GM12872 (cell line): ENCODE measurements at regions not wholly inside any gene's neighbourhood (a gene's known extent, or its start where the extent isn't known, plus 50 kb on each side); places are given as distances from the start of the nearest gene placed in this dataset.

Experiments
- TF ChIP-seq, protein P1 (sequence below): IDR thresholded peaks from 3 replicates; pipeline ENCODE4 v1.5.1; 2011; ENCODE audit warnings: low read depth, mild to moderate bottlenecking, low read length, moderate library complexity; ENCODE audit not compliant: insufficient read depth

DNA sequence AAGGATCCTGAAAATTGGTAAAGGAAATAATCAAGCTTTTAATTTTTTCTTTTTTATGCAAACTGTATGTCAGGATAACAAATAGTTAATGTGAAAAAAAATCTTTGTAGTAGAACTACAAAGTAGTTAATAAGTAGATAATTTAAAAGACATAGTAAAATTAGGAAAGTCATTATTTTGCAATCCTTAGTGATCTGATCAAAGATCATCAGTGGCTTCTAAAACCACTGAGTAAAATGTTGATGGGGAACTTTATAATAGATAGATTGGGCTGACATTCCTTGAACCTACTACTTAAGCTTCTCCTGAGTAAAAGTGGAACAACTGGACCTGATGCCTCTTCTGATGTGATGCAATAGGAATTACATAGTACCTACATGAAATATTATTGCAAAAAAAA lies 119.0 kb upstream of the TMTC2 start:
- TF ChIP-seq, protein P1, sequence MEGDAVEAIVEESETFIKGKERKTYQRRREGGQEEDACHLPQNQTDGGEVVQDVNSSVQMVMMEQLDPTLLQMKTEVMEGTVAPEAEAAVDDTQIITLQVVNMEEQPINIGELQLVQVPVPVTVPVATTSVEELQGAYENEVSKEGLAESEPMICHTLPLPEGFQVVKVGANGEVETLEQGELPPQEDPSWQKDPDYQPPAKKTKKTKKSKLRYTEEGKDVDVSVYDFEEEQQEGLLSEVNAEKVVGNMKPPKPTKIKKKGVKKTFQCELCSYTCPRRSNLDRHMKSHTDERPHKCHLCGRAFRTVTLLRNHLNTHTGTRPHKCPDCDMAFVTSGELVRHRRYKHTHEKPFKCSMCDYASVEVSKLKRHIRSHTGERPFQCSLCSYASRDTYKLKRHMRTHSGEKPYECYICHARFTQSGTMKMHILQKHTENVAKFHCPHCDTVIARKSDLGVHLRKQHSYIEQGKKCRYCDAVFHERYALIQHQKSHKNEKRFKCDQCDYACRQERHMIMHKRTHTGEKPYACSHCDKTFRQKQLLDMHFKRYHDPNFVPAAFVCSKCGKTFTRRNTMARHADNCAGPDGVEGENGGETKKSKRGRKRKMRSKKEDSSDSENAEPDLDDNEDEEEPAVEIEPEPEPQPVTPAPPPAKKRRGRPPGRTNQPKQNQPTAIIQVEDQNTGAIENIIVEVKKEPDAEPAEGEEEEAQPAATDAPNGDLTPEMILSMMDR = no peak

DNA sequence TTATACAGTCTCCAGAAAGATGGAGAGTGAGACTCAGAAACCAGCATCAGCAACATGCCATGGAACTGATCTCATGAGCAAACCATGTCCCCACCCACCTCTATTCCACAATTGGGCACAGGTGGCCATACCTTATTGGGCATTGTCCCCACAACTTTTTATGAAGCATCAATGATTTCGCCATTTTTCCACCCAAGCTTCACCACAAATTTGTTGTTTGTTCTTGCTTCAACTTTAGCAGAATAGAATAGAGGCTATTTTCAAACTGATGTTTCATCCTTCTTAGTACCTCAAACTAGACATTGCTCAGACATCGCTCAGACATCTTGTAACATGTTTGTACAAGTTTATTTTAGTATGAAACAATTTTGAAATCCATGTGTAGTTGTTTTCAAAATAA lies 112.5 kb upstream of the TMTC2 start:
- TF ChIP-seq, protein P1 = no peak

DNA sequence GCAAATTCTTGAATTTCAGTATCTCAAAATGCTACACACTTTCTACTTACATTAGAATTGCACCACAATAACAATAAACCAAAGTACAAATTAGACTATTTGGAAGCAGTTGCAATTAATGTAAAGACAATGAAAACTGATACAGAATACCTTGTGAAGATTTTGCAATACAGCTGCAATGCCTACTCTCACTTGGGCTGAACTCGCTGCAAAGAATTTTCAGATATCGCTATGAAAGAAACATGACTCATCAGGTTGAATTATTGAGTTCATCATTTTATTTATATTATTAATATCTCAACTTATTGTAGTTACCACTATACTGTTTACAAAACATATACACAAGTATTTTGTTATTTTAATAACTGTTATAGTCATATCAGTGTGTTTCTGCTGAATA lies 108.0 kb upstream of the TMTC2 start:
- TF ChIP-seq, protein P1 = no peak

DNA sequence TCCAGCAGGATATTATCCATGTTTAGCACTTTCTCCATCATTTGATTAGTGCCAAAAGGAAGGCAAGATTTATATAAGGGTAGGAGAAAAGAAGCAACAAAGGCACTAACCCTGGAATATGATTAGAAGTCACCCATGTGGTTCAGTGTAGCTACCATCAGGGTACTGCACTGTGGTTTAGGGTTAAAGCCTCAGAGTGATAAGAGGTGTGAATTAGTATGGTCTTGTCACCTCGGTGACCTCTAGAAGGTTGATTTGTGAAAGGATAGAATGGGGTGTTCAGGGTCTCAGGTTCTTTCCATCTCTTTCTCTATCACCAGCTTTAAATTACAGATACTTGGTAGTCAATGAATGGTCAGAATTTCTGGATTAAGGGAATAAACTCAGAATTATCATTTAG lies 103.0 kb upstream of the TMTC2 start:
- TF ChIP-seq, protein P1 = no peak

DNA sequence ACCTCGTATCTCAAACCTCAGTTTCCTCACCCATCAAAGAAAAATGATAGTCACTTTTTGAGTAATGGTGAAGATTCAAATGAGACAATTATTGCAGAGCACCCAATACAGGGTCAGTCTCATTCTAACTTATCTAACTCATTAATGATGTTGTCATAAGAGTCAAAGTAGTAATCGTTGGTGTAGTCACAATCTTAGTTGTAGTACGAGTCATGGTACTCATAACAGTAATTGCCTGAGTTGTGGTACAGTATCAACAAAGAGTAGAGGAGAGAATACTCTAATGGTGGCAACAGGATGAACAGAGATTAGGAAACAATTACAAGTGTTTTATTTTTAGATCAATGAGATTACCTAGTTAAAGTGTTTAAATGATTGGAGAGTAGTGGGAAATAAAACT lies 93.6 kb upstream of the TMTC2 start:
- TF ChIP-seq, protein P1 = no peak

DNA sequence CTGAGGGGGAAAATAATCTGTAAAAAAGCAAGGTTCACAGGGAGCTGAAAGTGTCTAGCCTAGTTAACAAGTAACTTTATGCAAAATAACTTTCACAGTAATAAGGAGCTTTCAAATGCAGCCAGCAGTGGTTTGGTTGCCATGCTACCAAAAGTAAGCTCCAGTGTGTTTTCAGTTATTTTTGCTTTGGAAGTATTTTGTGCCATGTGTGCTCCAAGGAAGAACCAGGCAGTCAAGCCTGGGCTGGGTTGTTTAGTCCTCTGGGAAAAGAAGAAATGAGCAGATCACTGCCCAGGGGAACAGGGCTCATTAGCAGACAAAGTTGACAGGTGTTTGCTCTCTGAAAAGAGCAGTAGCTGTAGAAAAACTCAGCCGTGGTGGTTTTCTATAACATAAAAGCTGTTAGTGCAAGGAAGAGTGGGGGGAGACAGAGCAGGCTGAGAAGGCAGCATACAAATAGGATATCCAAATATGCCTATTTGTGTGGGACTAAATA lies 92.8 kb upstream of the TMTC2 start:
- TF ChIP-seq, protein P1 = no peak

DNA sequence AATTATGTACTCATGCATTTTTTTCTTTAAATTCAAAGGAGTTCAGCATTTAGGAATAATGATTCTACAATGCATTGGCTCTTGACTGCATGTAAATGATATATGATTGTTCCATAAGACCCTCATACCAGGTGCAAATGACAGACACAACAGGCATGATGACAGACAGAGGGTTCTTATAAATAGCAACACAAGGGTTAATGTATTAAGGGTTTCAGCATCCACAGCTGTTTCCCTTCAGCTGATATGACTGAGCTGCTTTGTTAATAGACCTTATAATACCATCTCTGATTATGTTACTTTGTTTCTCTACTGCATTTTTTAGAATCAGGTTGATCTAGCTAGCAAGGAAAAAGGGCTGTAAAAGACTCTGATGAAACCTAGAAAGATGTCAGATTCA lies 90.8 kb upstream of the TMTC2 start:
- TF ChIP-seq, protein P1 = no peak

DNA sequence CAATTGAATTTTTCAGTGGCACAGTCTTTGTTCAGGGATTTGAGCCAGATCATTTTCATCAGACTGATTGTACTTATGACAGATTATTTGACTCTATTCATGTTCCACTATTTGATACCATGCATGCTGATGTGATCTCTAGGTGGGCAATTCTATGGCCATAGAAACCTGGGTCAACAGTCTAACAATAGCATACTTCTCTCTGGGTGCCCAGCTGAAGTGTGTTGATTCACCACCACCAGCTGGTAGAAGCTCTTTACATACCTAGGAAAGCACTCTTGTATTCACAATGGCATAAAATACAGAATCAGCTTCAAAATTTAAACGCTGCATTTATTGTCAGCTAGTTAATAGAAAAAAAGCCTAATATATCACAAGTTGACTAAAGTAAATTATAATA lies 90.2 kb upstream of the TMTC2 start:
- TF ChIP-seq, protein P1 = no peak
